GM18951 (cell line): ENCODE measurements at regions not wholly inside any gene's neighbourhood (a gene's known extent, or its start where the extent isn't known, plus 50 kb on each side); places are given as distances from the start of the nearest gene placed in this dataset.

Source experiments
- POLR2A ChIP-seq: IDR thresholded peaks from 4 replicates; pipeline ENCODE4 v1.6.1; 2011; ENCODE audit warnings: mild to moderate bottlenecking; ENCODE audit not compliant: insufficient read length, insufficient read depth; ENCODE audit errors: extremely low read depth
- in situ Hi-C: fragments of 300-500 bp; cut with MboI; formaldehyde crosslinking; loops from one replicate; pipeline ENCODE4 v1.12.0; 2022; ENCODE audit warnings: low sequenced_read_pairs, mixed read lengths, inconsistent platforms; ENCODE audit not compliant: unreplicated experiment

DNA sequence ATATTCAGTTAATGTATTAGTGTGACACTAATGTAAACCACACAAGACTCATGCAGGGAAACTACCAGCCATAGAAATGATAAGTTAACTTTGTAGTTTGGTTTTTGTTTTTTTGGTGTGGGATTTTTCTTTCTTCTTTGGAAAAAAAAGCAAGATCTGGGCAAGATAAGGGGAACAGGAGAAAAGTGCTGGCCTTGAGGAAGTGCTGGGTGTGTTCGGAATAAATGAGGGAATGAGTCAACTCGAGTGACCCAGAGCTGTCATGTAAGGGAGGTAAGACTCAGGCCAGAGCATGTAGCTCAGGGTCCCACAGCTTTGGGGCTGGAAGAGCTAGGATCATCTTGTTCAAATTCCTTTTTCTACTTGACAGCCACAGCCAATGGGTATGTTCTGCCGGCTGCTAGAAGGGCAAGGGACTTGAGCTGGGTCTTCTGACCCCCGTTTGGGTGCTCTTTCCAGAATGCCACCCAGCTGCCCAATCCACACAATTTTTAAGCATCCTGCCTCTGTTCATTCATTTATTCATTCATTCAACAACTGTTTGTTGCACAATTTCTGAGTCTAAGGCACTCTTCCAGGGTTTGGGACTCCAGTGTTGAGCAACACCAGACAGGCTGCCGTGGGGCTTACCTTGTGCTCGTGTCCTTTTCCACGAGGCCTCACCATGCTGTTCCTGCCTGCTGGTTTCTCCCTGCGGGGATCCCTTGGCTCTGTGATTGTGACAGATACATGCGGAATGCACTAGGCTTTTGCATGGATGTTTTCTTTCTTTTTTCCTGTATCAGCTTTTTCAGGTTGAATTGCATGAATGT, 54.5 kb downstream of the CLDN34 start:
- no peak for TF ChIP-seq POLR2A
- in situ Hi-C loops: no loop called here

- in situ Hi-C loops: no loop called here
- TF ChIP-seq POLR2A: no peak
Measured at GRCh38 chrX:10022273-10022541, 55.0 kb downstream of the CLDN34 start.

DNA sequence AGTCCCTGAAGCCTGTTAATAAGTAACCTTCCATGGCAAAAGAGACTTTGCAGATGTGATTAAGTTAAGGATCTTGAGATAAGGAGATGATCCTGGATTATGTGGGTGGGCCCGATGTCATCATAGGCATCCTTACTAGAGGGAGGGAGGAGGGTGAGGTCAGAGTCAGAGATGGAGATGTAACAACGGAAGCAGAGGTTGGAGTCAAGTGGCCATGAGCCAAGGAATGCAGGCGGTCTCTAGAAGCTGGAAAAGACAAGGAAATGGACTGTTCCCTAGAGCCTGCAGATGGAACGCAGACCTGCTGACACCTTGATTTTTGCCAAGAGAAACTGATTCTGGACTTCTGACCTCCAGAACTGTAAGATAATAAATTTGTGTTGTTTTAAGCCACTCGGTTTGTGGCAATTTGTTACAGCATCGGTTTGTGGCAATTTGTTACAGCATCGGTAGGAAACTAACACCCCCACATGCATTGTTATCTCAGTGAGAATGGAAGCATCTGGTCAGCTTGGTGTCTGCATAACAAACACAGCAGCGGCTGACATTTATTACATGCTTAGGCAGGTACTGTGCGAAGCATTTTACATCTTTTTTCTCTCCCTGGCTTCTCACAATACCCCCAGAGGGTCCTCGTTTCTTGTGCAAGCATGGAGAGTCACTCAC, 55.6 kb downstream of the CLDN34 start:
- no peak for TF ChIP-seq POLR2A
- in situ Hi-C loops: no loop called here

DNA sequence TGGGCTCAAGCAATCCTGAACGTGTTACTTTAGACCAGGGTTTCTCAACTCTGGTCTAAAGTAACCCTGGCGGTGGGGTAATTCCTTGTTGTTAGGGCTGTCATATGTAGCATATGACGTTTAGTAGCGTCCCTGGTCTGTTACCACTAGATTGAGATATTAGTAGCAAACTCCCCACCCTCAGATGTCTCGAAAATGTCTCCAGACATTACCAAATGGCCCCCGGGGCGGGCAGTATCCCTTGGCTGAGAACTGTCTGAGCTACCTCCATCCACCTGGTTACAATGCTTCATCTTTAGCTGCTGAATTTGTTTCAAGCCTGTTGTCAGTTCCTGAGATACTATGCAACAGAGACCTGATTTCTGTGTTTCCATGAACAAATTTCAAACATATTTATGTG, 56.7 kb downstream of the CLDN34 start:
- TF ChIP-seq POLR2A: no peak
- in situ Hi-C loops: no loop called here

GRCh38 chrX:10025742-10026493, 58.8 kb downstream of the CLDN34 start:
- TF ChIP-seq POLR2A: no peak

DNA sequence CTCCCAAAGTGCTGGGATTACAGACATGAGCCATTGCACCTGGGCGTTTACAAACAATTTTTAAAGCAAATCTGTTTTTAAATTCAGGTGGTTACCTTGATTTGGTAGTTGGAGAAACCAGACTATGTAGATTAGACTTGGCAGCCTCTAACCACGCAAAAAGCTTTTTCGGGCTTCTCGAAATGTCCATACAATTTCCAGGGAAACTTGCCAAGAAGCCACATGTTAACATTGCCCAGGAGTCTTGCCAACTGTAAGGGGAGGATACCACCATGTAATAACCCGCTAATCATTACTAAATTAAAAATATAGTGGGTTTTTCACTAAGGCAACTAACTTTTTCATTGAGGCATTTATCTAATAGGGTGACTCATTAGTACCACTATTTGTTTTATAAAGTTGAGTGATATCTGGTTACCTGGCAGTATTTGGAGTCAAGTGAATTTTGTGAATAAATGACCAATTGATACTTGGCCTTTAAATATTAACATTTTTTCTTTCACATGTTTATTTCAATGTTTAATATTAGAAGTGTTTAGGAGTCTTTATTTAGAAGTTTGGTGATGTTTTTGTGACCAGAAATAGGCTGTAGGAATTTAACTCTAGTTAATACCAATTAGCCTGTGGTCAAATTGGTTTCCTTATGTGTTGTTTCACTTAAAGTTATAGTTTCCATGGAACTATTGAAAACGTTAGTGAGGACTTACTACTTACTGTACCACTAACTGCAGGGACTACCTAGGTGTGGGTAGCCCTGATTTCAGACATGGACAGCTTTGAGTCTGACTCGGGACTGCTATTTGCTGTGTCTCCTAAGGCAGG, 61.3 kb downstream of the CLDN34 start:
- in situ Hi-C loops: no loop called here

More at GRCh38 chrX:10025742-10026493, 58.8 kb downstream of the CLDN34 start:
- in situ Hi-C loops: no loop called here

GRCh38 chrX:10030570-10030969, 63.4 kb downstream of the CLDN34 start:
- in situ Hi-C loops: no loop called here
- TF ChIP-seq POLR2A: no peak

More for the DNA sequence above, 61.3 kb downstream of the CLDN34 start:
- no peak for TF ChIP-seq POLR2A

- in situ Hi-C loops: no loop called here
- TF ChIP-seq POLR2A: no peak
Measured at GRCh38 chrX:10031746-10032145, 64.6 kb downstream of the CLDN34 start.

GRCh38 chrX:10032147-10032546, 65.0 kb downstream of the CLDN34 start:
- in situ Hi-C loops: no loop called here

DNA sequence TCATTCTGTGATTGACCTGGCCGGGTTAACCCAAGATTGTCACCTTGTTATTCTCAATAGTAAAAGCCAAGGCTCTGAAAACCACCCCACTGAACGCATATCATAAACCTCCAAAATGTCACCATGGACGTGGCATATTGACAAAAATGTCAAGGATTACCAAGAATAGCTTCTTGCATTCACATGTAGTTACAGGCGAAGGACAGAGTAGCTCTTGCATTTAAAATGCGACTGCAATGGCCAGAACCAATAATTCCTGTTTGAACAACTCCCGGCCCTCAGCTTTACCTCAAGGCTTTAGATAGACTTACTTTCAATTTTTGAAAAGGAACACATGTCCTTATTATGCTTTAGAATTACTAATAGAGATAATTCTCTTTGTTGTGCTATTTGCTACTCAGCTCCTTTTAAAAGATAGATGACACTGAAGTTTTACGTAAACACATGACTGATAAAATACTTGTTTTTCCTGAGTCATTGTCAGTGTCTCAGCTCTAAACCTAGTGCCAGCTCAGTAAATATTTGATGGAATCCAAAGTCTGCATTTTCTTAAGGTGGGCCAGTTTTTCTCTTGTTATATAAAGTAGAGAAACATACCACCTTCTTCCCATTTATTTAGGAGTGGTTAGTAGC, 66.3 kb downstream of the CLDN34 start:
- in situ Hi-C loops: no loop called here
- TF ChIP-seq POLR2A: no peak

More at GRCh38 chrX:10032147-10032546, 65.0 kb downstream of the CLDN34 start:
- no peak for TF ChIP-seq POLR2A

DNA sequence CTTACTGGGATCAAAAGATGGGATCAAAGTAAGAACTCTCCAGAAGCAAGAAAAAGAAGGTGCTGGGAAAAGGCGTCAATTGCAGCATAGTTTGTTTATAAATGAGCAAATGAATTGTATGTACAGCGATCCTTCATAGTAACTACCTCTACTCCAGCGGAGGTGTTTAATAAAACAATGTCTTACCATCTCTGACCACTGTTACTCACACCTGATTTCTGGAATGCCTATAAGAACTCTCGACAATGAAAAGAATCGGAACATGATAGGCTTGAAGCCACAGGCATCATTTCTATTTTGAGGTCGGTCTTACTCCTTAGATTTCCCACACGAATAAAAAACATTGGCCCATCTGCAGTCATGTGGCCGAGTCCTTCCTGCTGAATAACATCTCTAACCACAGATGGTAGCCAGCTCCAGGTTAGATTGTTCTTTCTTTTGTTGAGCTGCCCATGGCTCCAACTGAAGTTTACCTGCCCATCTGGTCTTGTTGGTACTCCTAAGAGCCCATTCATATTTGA, 67.6 kb downstream of the CLDN34 start:
- TF ChIP-seq POLR2A: no peak
- in situ Hi-C loops: no loop called here

GRCh38 chrX:10038585-10038984, 71.4 kb downstream of the CLDN34 start:
- TF ChIP-seq POLR2A: no peak
- in situ Hi-C loops: no loop called here
